RWPE2 (cell line): ENCODE measurements at regions not wholly inside any gene's neighbourhood (a gene's known extent, or its start where the extent isn't known, plus 50 kb on each side); places are given as distances from the start of the nearest gene placed in this dataset.

Experiments used
- ATAC-seq: fragments of 200-7000 bp; cut with Tn5 transposase; 3 replicates; pipeline ENCODE4 v1.9.1; 2021; ENCODE audit warnings: low read depth
- DNase-seq: peaks from one replicate; pipeline ENCODE4 v3.0.0-alpha.2; 2020; ENCODE audit warnings: low spot score
- H3K27ac ChIP-seq: fragments of 450-650 bp; 2 replicates; pipeline ENCODE4 v1.5.1; 2017; ENCODE audit warnings: mild to moderate bottlenecking; ENCODE audit not compliant: poor library complexity, severe bottlenecking
- H3K27me3 ChIP-seq: fragments of 250-450 bp; sonication (Bioruptor Pico); 2 replicates; pipeline ENCODE4 v1.5.1; 2021; ENCODE audit warnings: mild to moderate bottlenecking, moderate library complexity; ENCODE audit not compliant: insufficient read depth, poor library complexity, severe bottlenecking
- H3K36me3 ChIP-seq: fragments of 250-450 bp; sonication (Bioruptor Pico); 2 replicates; pipeline ENCODE4 v1.5.1; 2020; ENCODE audit warnings: low read depth, mild to moderate bottlenecking, moderate library complexity
- H3K4me1 ChIP-seq: fragments of 250-450 bp; sonication (Bioruptor Pico); 2 replicates; pipeline ENCODE4 v1.5.1; 2021; ENCODE audit warnings: mild to moderate bottlenecking, moderate library complexity; ENCODE audit not compliant: insufficient read depth, poor library complexity, severe bottlenecking
- H3K4me3 ChIP-seq: fragments of 250-450 bp; sonication (Bioruptor Pico); 2 replicates; pipeline ENCODE4 v1.5.1; 2021; ENCODE audit warnings: mild to moderate bottlenecking, moderate library complexity; ENCODE audit not compliant: severe bottlenecking
- H3K9me3 ChIP-seq: fragments of 250-450 bp; sonication (Bioruptor Pico); 2 replicates; pipeline ENCODE4 v1.5.1; 2021; ENCODE audit warnings: mild to moderate bottlenecking, moderate library complexity; ENCODE audit not compliant: severe bottlenecking
- TF ChIP-seq, protein P1 (sequence below): fragments of 450-650 bp; IDR thresholded peaks from one replicate; pipeline ENCODE4 v1.5.1; 2017; ENCODE audit warnings: mild to moderate bottlenecking, moderate library complexity; ENCODE audit not compliant: poor library complexity, severe bottlenecking

GRCh38 chr3:88678747-88679146 is 428.7 kb upstream of the EPHA3 start:
- Histone ChIP-seq H3K27me3 (no peaks in the 10 kb centered on the region), H3K27ac (no peak overlapping the region), H3K4me1 (peaks cover 4% of the 10 kb centered on the region), H3K4me3 (no peak overlapping the region), H3K9me3 (no peaks in the 10 kb centered on the region), H3K36me3 (no peaks in the 10 kb centered on the region)
- TF ChIP-seq, protein P1, sequence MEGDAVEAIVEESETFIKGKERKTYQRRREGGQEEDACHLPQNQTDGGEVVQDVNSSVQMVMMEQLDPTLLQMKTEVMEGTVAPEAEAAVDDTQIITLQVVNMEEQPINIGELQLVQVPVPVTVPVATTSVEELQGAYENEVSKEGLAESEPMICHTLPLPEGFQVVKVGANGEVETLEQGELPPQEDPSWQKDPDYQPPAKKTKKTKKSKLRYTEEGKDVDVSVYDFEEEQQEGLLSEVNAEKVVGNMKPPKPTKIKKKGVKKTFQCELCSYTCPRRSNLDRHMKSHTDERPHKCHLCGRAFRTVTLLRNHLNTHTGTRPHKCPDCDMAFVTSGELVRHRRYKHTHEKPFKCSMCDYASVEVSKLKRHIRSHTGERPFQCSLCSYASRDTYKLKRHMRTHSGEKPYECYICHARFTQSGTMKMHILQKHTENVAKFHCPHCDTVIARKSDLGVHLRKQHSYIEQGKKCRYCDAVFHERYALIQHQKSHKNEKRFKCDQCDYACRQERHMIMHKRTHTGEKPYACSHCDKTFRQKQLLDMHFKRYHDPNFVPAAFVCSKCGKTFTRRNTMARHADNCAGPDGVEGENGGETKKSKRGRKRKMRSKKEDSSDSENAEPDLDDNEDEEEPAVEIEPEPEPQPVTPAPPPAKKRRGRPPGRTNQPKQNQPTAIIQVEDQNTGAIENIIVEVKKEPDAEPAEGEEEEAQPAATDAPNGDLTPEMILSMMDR, result no peak
- no peak for DNase-seq
- ATAC-seq, result no peak

DNA sequence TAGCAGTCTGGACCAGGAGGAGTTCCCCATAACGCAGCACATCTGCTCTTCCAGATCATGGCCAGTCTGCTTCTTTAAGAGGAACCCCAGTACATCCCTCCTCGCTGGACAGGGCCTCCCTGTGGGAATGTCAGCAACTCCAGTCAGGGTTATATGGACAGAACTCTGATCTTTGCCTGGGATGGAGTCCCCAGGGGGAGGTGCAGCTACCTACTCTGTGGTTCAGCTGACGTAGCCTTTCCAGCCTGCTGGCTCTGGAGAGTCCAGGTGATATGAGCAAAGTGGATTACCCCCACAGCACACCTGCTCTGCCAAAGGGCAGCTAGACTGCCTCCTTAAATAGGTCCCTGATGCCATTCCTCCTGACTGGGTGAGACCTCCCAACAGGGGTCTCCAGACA is 417.1 kb upstream of the EPHA3 start:
- H3K9me3 ChIP-seq, result no peaks in the 10 kb centered on the region
- no peaks in the 10 kb centered on the region for H3K36me3 ChIP-seq
- ATAC-seq, result no peak
- H3K4me3 ChIP-seq, result no peak overlapping the region
- no peak overlapping the region for H3K27ac ChIP-seq
- TF ChIP-seq, protein P1, result no peak
- H3K4me1 ChIP-seq, result no peaks in the 10 kb centered on the region
- H3K27me3 ChIP-seq, result peaks cover 4% of the 10 kb centered on the region
- DNase-seq, result no peak

GRCh38 chr3:88691081-88691480 is 416.3 kb upstream of the EPHA3 start:
- no peak overlapping the region for H3K4me3 ChIP-seq
- TF ChIP-seq, protein P1, result no peak

GRCh38 chr3:88703501-88704059 is 403.8 kb upstream of the EPHA3 start:
- ATAC-seq, result no peak
- no peaks in the 10 kb centered on the region for H3K27me3 ChIP-seq
- no peaks in the 10 kb centered on the region for H3K4me1 ChIP-seq
- no peaks in the 10 kb centered on the region for H3K9me3 ChIP-seq
- DNase-seq, result no peak
- no peaks in the 10 kb centered on the region for H3K36me3 ChIP-seq
- H3K27ac ChIP-seq, result no peak overlapping the region
- TF ChIP-seq, protein P1, result no peak
- H3K4me3 ChIP-seq, result no peak overlapping the region

More at GRCh38 chr3:88691081-88691480, 416.3 kb upstream of the EPHA3 start:
- H3K27me3 ChIP-seq, result peaks cover 3% of the 10 kb centered on the region
- no peak for ATAC-seq
- no peaks in the 10 kb centered on the region for H3K4me1 ChIP-seq
- no peaks in the 10 kb centered on the region for H3K9me3 ChIP-seq
- DNase-seq, result no peak
- H3K36me3 ChIP-seq, result no peaks in the 10 kb centered on the region
- no peak overlapping the region for H3K27ac ChIP-seq

DNA sequence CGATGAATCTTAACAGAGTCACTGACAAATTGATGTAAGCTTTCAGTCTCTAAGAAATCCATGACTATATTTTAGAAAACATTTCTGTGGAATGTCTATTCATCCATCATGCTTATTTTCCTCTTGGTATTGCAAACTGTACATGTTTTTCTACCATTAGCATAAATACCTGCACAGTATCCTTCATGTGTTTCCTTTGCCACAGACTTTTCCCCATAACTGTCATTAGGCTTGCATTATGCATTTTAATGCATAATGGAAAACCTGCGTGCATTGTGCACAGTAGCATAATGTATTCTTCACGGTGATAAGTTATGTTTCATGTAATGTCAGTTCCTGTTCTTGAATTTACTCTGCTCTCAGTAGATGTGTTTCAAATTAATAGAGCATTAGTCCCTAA is 403.1 kb upstream of the EPHA3 start:
- no peaks in the 10 kb centered on the region for H3K4me1 ChIP-seq
- no peaks in the 10 kb centered on the region for H3K9me3 ChIP-seq
- no peaks in the 10 kb centered on the region for H3K36me3 ChIP-seq
- H3K27me3 ChIP-seq, result no peaks in the 10 kb centered on the region
- no peak overlapping the region for H3K27ac ChIP-seq
- ATAC-seq (no peak), DNase-seq (no peak)
- TF ChIP-seq, protein P1, result no peak
- no peak overlapping the region for H3K4me3 ChIP-seq
